SK-N-SH (cell line): ENCODE measurements at regions not wholly inside any gene's neighbourhood (a gene's known extent, or its start where the extent isn't known, plus 50 kb on each side); places are given as distances from the start of the nearest gene placed in this dataset.

Experiments
- CTCF ChIA-PET: fragments of 300-600, 350-600 bp; formaldehyde crosslinking; extraction: SDS; loops from one replicate; lab custom pipeline; 2021; lab: Yijun Ruan, JAX
- POLR2A ChIA-PET: fragments of 350-600 bp; sonication (Branson Sonifier 250); formaldehyde crosslinking; extraction: SDS; loops from one replicate; lab custom pipeline; 2020; ENCODE audit warnings: antibody characterized with exemption, inconsistent platforms; lab: Yijun Ruan, JAX
- DNase-seq: peaks from one replicate; pipeline ENCODE4 v3.0.0; 2012
- H2AFZ ChIP-seq: fragments of 200-600 bp; sonication (generic); 2 replicates; pipeline ENCODE4 v1.8.1; 2016; ENCODE audit warnings: antibody characterized with exemption, mild to moderate bottlenecking, low read depth
- H3F3A ChIP-seq: fragments of 200-600 bp; sonication (generic); replicated peaks from 2 replicates; pipeline ENCODE3; 2016; ENCODE audit warnings: antibody characterized with exemption, mild to moderate bottlenecking; ENCODE audit not compliant: insufficient read depth
- H3K27ac ChIP-seq, 2 experiments: fragments of 200-500 bp in 1 of 2; fragments of 200-600 bp in 1 of 2; sonication (Bioruptor generic) in 1 of 2; sonication (generic), shearing (Covaris generic) in 1 of 2; 2 replicates each; pipeline versions ENCODE4 v1.5.1 to v1.6.1; 2014 to 2016; ENCODE audit warnings: low read depth in 2 of 2, inconsistent platforms in 1 of 2, low read length in 1 of 2, mild to moderate bottlenecking in 1 of 2, mixed read lengths in 1 of 2
- H3K27me3 ChIP-seq: fragments of 200-600 bp; sonication (generic), shearing (Covaris generic); 2 replicates; pipeline ENCODE4 v1.6.1; 2016; ENCODE audit warnings: mixed run types; ENCODE audit not compliant: insufficient read depth
- H3K36me3 ChIP-seq, 2 experiments: fragments of 200-500 bp in 1 of 2; fragments of 200-600 bp in 1 of 2; sonication (Bioruptor generic) in 1 of 2; sonication (generic) in 1 of 2; replicated peaks in 1 of 2; 2 replicates each; pipeline versions ENCODE3 to v1.5.1; 2014 to 2016; ENCODE audit warnings: low read length in 1 of 2, mild to moderate bottlenecking in 1 of 2; ENCODE audit not compliant: insufficient read depth in 2 of 2, control insufficient read depth in 1 of 2
- H3K4me1 ChIP-seq, 2 experiments: fragments of 200-500 bp in 1 of 2; fragments of 200-600 bp in 1 of 2; sonication (Bioruptor generic) in 1 of 2; sonication (generic), shearing (Covaris generic) in 1 of 2; 2 replicates each; pipeline versions ENCODE4 v1.5.1 to v1.6.1; 2014 to 2016; ENCODE audit warnings: low read depth in 1 of 2, low read length in 1 of 2, mixed run types in 1 of 2; ENCODE audit not compliant: insufficient read depth in 2 of 2, control insufficient read depth in 1 of 2
- H3K4me2 ChIP-seq: fragments of 200-600 bp; sonication (generic), shearing (Covaris generic); 2 replicates; pipeline ENCODE4 v1.6.1; 2017; ENCODE audit warnings: mixed run types
- H3K4me3 ChIP-seq, 2 experiments: fragments of 200-500 bp in 1 of 2; fragments of 200-600 bp in 1 of 2; sonication (Bioruptor generic) in 1 of 2; sonication (generic), shearing (Covaris generic) in 1 of 2; 2 replicates each; pipeline versions ENCODE4 v1.5.1 to v1.8.1; 2014 to 2016; ENCODE audit warnings: low read depth in 2 of 2, inconsistent platforms in 1 of 2, low read length in 1 of 2, mild to moderate bottlenecking in 1 of 2, mixed read lengths in 1 of 2, moderate library complexity in 1 of 2
- H3K79me2 ChIP-seq: fragments of 200-600 bp; sonication (generic); 2 replicates; pipeline ENCODE4 v1.8.1; 2017; ENCODE audit warnings: mild to moderate bottlenecking; ENCODE audit not compliant: insufficient read depth
- H3K9ac ChIP-seq: fragments of 200-600 bp; sonication (generic); 2 replicates; pipeline ENCODE4 v1.6.1; 2017; ENCODE audit warnings: mixed run types
- H3K9me2 ChIP-seq: fragments of 200-600 bp; sonication (generic); 2 replicates; pipeline ENCODE4 v1.6.1; 2017; ENCODE audit warnings: mixed run types
- H3K9me3 ChIP-seq: fragments of 200-600 bp; sonication (generic); 2 replicates; pipeline ENCODE4 v1.6.1; 2017; ENCODE audit warnings: mixed run types, mild to moderate bottlenecking, moderate library complexity
- H4K20me1 ChIP-seq: fragments of 200-600 bp; sonication (generic); 2 replicates; pipeline ENCODE4 v1.6.1; 2017; ENCODE audit warnings: mild to moderate bottlenecking, mixed run types; ENCODE audit not compliant: insufficient read depth
- CHD2 ChIP-seq: fragments of 150-350 bp; IDR thresholded peaks from 2 replicates; pipeline ENCODE4 v1.6.1; 2018; ENCODE audit warnings: low read length; ENCODE audit not compliant: partially characterized antibody
- ELF1 ChIP-seq: IDR thresholded peaks from 2 replicates; pipeline ENCODE4 v1.4.0; 2012
- EZH2phosphoT487 ChIP-seq: fragments of 200-600 bp; sonication (generic); IDR thresholded peaks from 2 replicates; pipeline ENCODE4 v1.6.1; 2017; ENCODE audit warnings: low read depth, mixed run types, mild to moderate bottlenecking, antibody characterized with exemption, moderate library complexity, borderline replicate concordance
- FOXJ3 ChIP-seq: sonication (generic); formaldehyde crosslinking; IDR thresholded peaks from 2 replicates; pipeline ENCODE4 v1.5.1; 2020; ENCODE audit warnings: mild to moderate bottlenecking, missing genetic modification reagents
- FOXM1 ChIP-seq: IDR thresholded peaks from 2 replicates; pipeline ENCODE4 v1.4.0; 2012; ENCODE audit warnings: low read depth, mild to moderate bottlenecking
- JUND ChIP-seq: IDR thresholded peaks from 2 replicates; pipeline ENCODE4 v1.4.0; 2012
- MEF2A ChIP-seq: IDR thresholded peaks from 2 replicates; pipeline ENCODE4 v1.4.0; 2012; ENCODE audit warnings: low read depth, borderline replicate concordance
- NFIC ChIP-seq: IDR thresholded peaks from 2 replicates; pipeline ENCODE4 v1.4.0; 2012; ENCODE audit warnings: borderline replicate concordance
- RFX5 ChIP-seq: IDR thresholded peaks from 2 replicates; pipeline ENCODE4 v1.6.1; 2012; ENCODE audit warnings: mild to moderate bottlenecking, improper control_type of control experiment, low read length
- RXRA ChIP-seq: IDR thresholded peaks from 2 replicates; pipeline ENCODE4 v1.4.0; 2012; ENCODE audit warnings: low read depth, mild to moderate bottlenecking, borderline replicate concordance
- SIN3A ChIP-seq: IDR thresholded peaks from 2 replicates; pipeline ENCODE4 v1.6.1; 2012; ENCODE audit warnings: low read depth, mild to moderate bottlenecking, low read length, moderate library complexity, borderline replicate concordance
- SMC3 ChIP-seq: IDR thresholded peaks from 2 replicates; pipeline ENCODE4 v1.6.1; 2012; ENCODE audit warnings: low read depth, low read length, improper control_type of control experiment
- TEAD4 ChIP-seq: IDR thresholded peaks from 2 replicates; pipeline ENCODE4 v1.4.0; 2012; ENCODE audit warnings: mild to moderate bottlenecking, borderline replicate concordance; ENCODE audit not compliant: insufficient read depth
- YY1 ChIP-seq: IDR thresholded peaks from 2 replicates; pipeline ENCODE4 v1.4.0; 2012; ENCODE audit warnings: low read depth, mild to moderate bottlenecking
- WGBS: methylation state at CpG from one replicate; pipeline ENCODE4 v1.1.6; 2017; ENCODE audit warnings: low lambda C conversion rate; 5-methylcytosine and 5-hydroxymethylcytosine counted together
- TF ChIP-seq, protein P1 (sequence below): IDR thresholded peaks from 2 replicates; pipeline ENCODE4 v1.4.0; 2012; ENCODE audit warnings: low read depth

DNA sequence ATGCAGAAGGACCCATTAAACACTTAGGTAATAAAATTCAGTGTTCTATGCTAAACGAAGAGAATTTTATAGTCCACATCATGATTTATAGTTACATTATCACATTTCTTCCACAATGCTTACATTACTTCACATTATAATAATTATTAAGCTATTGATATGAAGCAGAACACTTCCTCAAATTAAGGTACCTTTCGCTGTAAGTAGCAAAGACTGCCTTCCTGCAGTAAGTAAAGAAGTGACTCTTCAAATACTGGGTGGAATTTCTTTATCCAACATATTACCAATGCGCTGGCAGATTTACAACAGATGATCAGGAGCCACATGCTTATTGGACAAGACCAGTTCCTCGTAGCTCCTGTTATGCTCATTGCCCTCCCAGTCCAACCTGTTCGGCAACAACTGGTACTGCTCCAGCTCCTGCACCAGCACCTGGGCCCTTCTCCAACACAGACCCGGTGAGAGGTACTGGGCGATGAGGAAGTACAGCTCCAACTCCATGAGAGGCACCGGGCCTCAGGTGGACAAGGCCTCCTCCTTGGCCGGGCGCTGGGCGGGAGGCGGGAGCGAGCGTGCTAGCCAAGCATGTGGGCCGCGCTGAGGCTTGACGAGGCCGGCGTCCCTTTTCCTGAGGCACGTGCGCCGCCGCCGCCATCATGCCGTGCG lies 210.7 kb upstream of the ATP2B1 start:
- no peak for DNase-seq
- Histone ChIP-seq H3K36me3 (no peaks in the 10 kb centered on the region), H2AFZ (no peak overlapping the region), H4K20me1 (no peaks in the 10 kb centered on the region), H3K27me3 (no peaks in the 10 kb centered on the region), H3K79me2 (no peaks in the 10 kb centered on the region), H3K9me2 (no peaks in the 10 kb centered on the region), H3K4me1 (no peaks in the 10 kb centered on the region), H3K4me3 (no peak overlapping the region), H3K9ac (no peak overlapping the region), H3K27ac (no peak overlapping the region), H3K4me2 (no peak overlapping the region), H3F3A (no peaks in the 10 kb centered on the region), H3K9me3 (no peaks in the 10 kb centered on the region)
- CTCF ChIA-PET, result no interaction called here
- TF ChIP-seq SMC3, result no peak
- no peak for TF ChIP-seq CHD2
- TF ChIP-seq YY1, result no peak
- no peak for TF ChIP-seq FOXJ3 (CRISPR knock-in tag)
- no peak for TF ChIP-seq ELF1
- no peak for TF ChIP-seq RFX5
- TF ChIP-seq, protein P1, sequence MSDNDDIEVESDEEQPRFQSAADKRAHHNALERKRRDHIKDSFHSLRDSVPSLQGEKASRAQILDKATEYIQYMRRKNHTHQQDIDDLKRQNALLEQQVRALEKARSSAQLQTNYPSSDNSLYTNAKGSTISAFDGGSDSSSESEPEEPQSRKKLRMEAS, result no peak
- TF ChIP-seq MEF2A, result no peak
- no peak for TF ChIP-seq JUND
- TF ChIP-seq FOXM1, result no peak
- TF ChIP-seq RXRA, result no peak
- TF ChIP-seq EZH2phosphoT487, result no peak
- TF ChIP-seq TEAD4, result no peak
- no peak for TF ChIP-seq NFIC
- no peak for TF ChIP-seq SIN3A
- WGBS, result 95% methylated on average over 24 of the region's 26 CpGs
- POLR2A ChIA-PET, result no interaction called here

DNA sequence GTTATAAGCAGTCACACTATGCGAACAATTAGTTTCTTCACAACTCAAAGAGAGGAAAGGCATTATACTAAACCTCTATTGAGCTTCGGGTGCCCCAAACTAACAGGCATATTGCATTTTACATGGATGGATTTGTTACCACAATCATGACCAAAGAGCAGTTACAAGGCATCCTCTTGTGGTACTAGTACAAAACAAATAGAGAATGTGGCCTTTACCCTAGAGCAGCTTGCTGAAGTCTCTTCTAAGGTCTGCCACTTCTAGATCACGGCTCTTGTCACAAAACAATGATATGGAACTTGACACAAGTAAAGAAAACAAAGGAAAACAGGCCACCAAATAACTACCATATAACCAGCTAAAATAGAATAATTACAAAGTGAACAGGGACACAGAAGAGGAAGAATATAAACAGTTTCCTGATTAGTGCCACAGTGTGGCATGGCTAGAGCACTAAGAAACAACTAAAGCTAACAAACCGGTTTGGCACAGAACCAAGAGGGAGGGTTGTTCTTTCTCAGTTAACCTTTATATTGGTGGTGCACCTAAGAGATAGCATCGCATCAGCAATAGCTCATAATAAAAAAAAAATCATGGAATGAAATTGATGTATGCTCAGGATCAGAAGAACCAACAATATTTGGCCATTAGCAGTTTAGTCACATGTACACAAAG lies 209.7 kb upstream of the ATP2B1 start:
- Histone ChIP-seq H2AFZ (no peak overlapping the region), H3K36me3 (no peaks in the 10 kb centered on the region), H3K4me2 (no peak overlapping the region), H3K9me3 (no peaks in the 10 kb centered on the region), H4K20me1 (no peaks in the 10 kb centered on the region), H3K4me1 (no peaks in the 10 kb centered on the region), H3F3A (no peaks in the 10 kb centered on the region), H3K9me2 (no peaks in the 10 kb centered on the region), H3K4me3 (no peak overlapping the region), H3K79me2 (no peaks in the 10 kb centered on the region), H3K9ac (no peak overlapping the region), H3K27me3 (no peaks in the 10 kb centered on the region), H3K27ac (no peak overlapping the region)
- DNase-seq, result no peak
- ChIA-PET POLR2A (no interaction called here), CTCF (no interaction called here)
- 82% methylated on average over 5 of the region's 5 CpGs for WGBS
- TF ChIP-seq CHD2 (no peak), JUND (no peak)
